NCI-H187 treated with DMSO at 0.1 percent for 48 hours (cell line): ENCODE measurements at regions not wholly inside any gene's neighbourhood (a gene's known extent, or its start where the extent isn't known, plus 50 kb on each side); places are given as distances from the start of the nearest gene placed in this dataset.
"Not testable (repeated sequence)": the region's sequence is repeated elsewhere in the genome, so short reads cannot be mapped to it uniquely, and the experiment has no call there.

Source experiments
- DNase-seq: peaks from one replicate; lab custom pipeline; 2025; lab: John Stamatoyannopoulos, UW

- DNase-seq, result no peak
These were observed 60.6 kb upstream of the E2F3 start for GRCh38 chr6:20341096-20341495.

GRCh38 chr6:20341564-20341963 lies 60.1 kb upstream of the E2F3 start:
- no peak for DNase-seq

GRCh38 chr6:20346948-20347347 lies 54.7 kb upstream of the E2F3 start:
- not testable (repeated sequence) for DNase-seq

- DNase-seq, result no peak
These were observed 53.6 kb upstream of the E2F3 start for GRCh38 chr6:20348041-20348440.

GRCh38 chr6:20349225-20349624 lies 52.5 kb upstream of the E2F3 start:
- DNase-seq, result no peak

GRCh38 chr6:20350215-20350614 lies 51.5 kb upstream of the E2F3 start:
- DNase-seq, result no peak

GRCh38 chr6:20351534-20351933 lies 50.1 kb upstream of the E2F3 start:
- no peak for DNase-seq
